ENCODE measurements at regions not wholly inside any gene's neighbourhood (a gene's known extent, or its start where the extent isn't known, plus 50 kb on each side); places are given as distances from the start of the nearest gene placed in this dataset.

- H3K9me3 ChIP-seq (ENCODE audit: insufficient read depth, low read length), result no peaks in the 10 kb centered on the region
- H3K9ac ChIP-seq (ENCODE audit: low read length), result no peak overlapping the region
- no peak overlapping the region for H2AFZ ChIP-seq (ENCODE audit: low read depth, low read length, severe bottlenecking)
- H3K4me2 ChIP-seq (ENCODE audit: low read depth, low read length, poor library complexity, severe bottlenecking), result no peak overlapping the region
- no peaks in the 10 kb centered on the region for H3K79me2 ChIP-seq (ENCODE audit: insufficient read depth, low read length)
- H4K20me1 ChIP-seq (ENCODE audit: low read depth, low read length), result no peaks in the 10 kb centered on the region
- no peaks in the 10 kb centered on the region for H3F3A ChIP-seq (ENCODE audit: insufficient read depth)
- no peak for TF ChIP-seq EZH2phosphoT487 (conservative IDR thresholded peaks at IDR 0.05; ENCODE audit: low read length)
- TF ChIP-seq CTCF (IDR thresholded peaks at IDR 0.05; ENCODE audit: insufficient read depth, low read length, poor library complexity, severe bottlenecking), result no peak
- H3K27me3 ChIP-seq (ENCODE audit: low read length), result no peaks in the 10 kb centered on the region
- H3K9me2 ChIP-seq (replicated peaks; ENCODE audit: insufficient read depth, low read length), result no peaks in the 10 kb centered on the region
- H3K4me3 ChIP-seq (ENCODE audit: insufficient read depth, low read length, poor library complexity, severe bottlenecking), result no peak overlapping the region
- H3K36me3 ChIP-seq (ENCODE audit: low read length), result no peaks in the 10 kb centered on the region
- H3K27ac ChIP-seq (ENCODE audit: low read depth, low read length), result no peak overlapping the region
These were observed 119.9 kb upstream of the AHR start for GRCh38 chr7:17178545-17178944.

- H3K36me3 ChIP-seq (ENCODE audit: low read length), result no peaks in the 10 kb centered on the region
- H3F3A ChIP-seq (ENCODE audit: insufficient read depth), result no peaks in the 10 kb centered on the region
- H3K9ac ChIP-seq (ENCODE audit: low read length), result no peak overlapping the region
- H3K9me2 ChIP-seq (replicated peaks; ENCODE audit: insufficient read depth, low read length), result no peaks in the 10 kb centered on the region
- H3K4me2 ChIP-seq (ENCODE audit: low read depth, low read length, poor library complexity, severe bottlenecking), result no peak overlapping the region
- no peaks in the 10 kb centered on the region for H3K27me3 ChIP-seq (ENCODE audit: low read length)
- H3K27ac ChIP-seq (ENCODE audit: low read depth, low read length), result no peak overlapping the region
- H4K20me1 ChIP-seq (ENCODE audit: low read depth, low read length), result no peaks in the 10 kb centered on the region
- no peak overlapping the region for H2AFZ ChIP-seq (ENCODE audit: low read depth, low read length, severe bottlenecking)
- no peak for TF ChIP-seq EZH2phosphoT487 (conservative IDR thresholded peaks at IDR 0.05; ENCODE audit: low read length)
- TF ChIP-seq CTCF (IDR thresholded peaks at IDR 0.05; ENCODE audit: insufficient read depth, low read length, poor library complexity, severe bottlenecking), result no peak
- H3K9me3 ChIP-seq (ENCODE audit: insufficient read depth, low read length), result no peaks in the 10 kb centered on the region
- no peaks in the 10 kb centered on the region for H3K79me2 ChIP-seq (ENCODE audit: insufficient read depth, low read length)
- no peak overlapping the region for H3K4me3 ChIP-seq (ENCODE audit: insufficient read depth, low read length, poor library complexity, severe bottlenecking)
These were observed 117.0 kb upstream of the AHR start for GRCh38 chr7:17181482-17181881.

GRCh38 chr7:17183630-17184328, 114.7 kb upstream of the AHR start:
- no peaks in the 10 kb centered on the region for H3K79me2 ChIP-seq (ENCODE audit: insufficient read depth, low read length)
- no peaks in the 10 kb centered on the region for H3F3A ChIP-seq (ENCODE audit: insufficient read depth)
- H4K20me1 ChIP-seq (ENCODE audit: low read depth, low read length), result no peaks in the 10 kb centered on the region
- no peak overlapping the region for H3K9ac ChIP-seq (ENCODE audit: low read length)
- no peak for TF ChIP-seq EZH2phosphoT487 (conservative IDR thresholded peaks at IDR 0.05; ENCODE audit: low read length)
- no peak for TF ChIP-seq CTCF (IDR thresholded peaks at IDR 0.05; ENCODE audit: insufficient read depth, low read length, poor library complexity, severe bottlenecking)
- no peaks in the 10 kb centered on the region for H3K27me3 ChIP-seq (ENCODE audit: low read length)
- H3K9me2 ChIP-seq (replicated peaks; ENCODE audit: insufficient read depth, low read length), result no peaks in the 10 kb centered on the region
- no peak overlapping the region for H3K27ac ChIP-seq (ENCODE audit: low read depth, low read length)
- no peak overlapping the region for H2AFZ ChIP-seq (ENCODE audit: low read depth, low read length, severe bottlenecking)
- no peak overlapping the region for H3K4me3 ChIP-seq (ENCODE audit: insufficient read depth, low read length, poor library complexity, severe bottlenecking)
- H3K9me3 ChIP-seq (ENCODE audit: insufficient read depth, low read length), result no peaks in the 10 kb centered on the region
- no peaks in the 10 kb centered on the region for H3K36me3 ChIP-seq (ENCODE audit: low read length)
- no peak overlapping the region for H3K4me2 ChIP-seq (ENCODE audit: low read depth, low read length, poor library complexity, severe bottlenecking)
